Neuron (in vitro differentiated cells): ENCODE measurements at regions not wholly inside any gene's neighbourhood (a gene's known extent, or its start where the extent isn't known, plus 50 kb on each side); places are given as distances from the start of the nearest gene placed in this dataset.
A peak's percentile ranks its signal among the peaks of the same experiment; 100 is the strongest.

Experiments
- H2AFZ ChIP-seq: one replicate; pipeline ENCODE4 v1.6.1; 2013; ENCODE audit warnings: low read depth, mild to moderate bottlenecking, inconsistent platforms, low read length, moderate library complexity
- H3K27me3 ChIP-seq: one replicate; pipeline ENCODE4 v1.6.1; 2013; ENCODE audit warnings: low read length; ENCODE audit not compliant: insufficient read depth
- H3K36me3 ChIP-seq: one replicate; pipeline ENCODE4 v1.6.1; 2013; ENCODE audit warnings: low read length; ENCODE audit not compliant: insufficient read depth
- H3K4me1 ChIP-seq: one replicate; pipeline ENCODE4 v1.6.1; 2013; ENCODE audit warnings: low read length; ENCODE audit not compliant: insufficient read depth
- H3K4me3 ChIP-seq: 2 replicates; pipeline ENCODE4 v1.5.1; 2013; ENCODE audit warnings: mild to moderate bottlenecking, low read length, moderate library complexity
- H3K9me3 ChIP-seq: one replicate; pipeline ENCODE4 v1.6.1; 2013; ENCODE audit warnings: low read length

GRCh38 chr7:124460056-124460450 lies 305.5 kb downstream of the GPR37 start:
- Histone ChIP-seq H3K4me1 (no peaks in the 10 kb centered on the region), H3K9me3 (no peaks in the 10 kb centered on the region), H3K27me3 (no peaks in the 10 kb centered on the region), H3K4me3 (no peak overlapping the region), H3K36me3 (no peaks in the 10 kb centered on the region), H2AFZ (no peak overlapping the region)

- no peaks in the 10 kb centered on the region for H3K27me3 ChIP-seq
- H3K36me3 ChIP-seq: no peaks in the 10 kb centered on the region
- no peaks in the 10 kb centered on the region for H3K4me1 ChIP-seq
- H3K4me3 ChIP-seq: no peak overlapping the region
- no peaks in the 10 kb centered on the region for H3K9me3 ChIP-seq
- no peak overlapping the region for H2AFZ ChIP-seq
These were observed 306.2 kb downstream of the GPR37 start for GRCh38 chr7:124459101-124460055.

- Histone ChIP-seq H3K4me1 (no peaks in the 10 kb centered on the region), H3K9me3 (no peaks in the 10 kb centered on the region), H3K4me3 (no peak overlapping the region), H3K27me3 (no peaks in the 10 kb centered on the region), H3K36me3 (no peaks in the 10 kb centered on the region), H2AFZ (no peak overlapping the region)
These were observed 307.8 kb downstream of the GPR37 start for GRCh38 chr7:124457841-124458240.

- Histone ChIP-seq H3K36me3 (no peaks in the 10 kb centered on the region), H3K9me3 (no peaks in the 10 kb centered on the region), H3K27me3 (no peaks in the 10 kb centered on the region), H2AFZ (no peak overlapping the region), H3K4me1 (no peaks in the 10 kb centered on the region), H3K4me3 (no peak overlapping the region)
These were observed 309.3 kb downstream of the GPR37 start for GRCh38 chr7:124456286-124456685.

- H2AFZ ChIP-seq: no peak overlapping the region
- no peaks in the 10 kb centered on the region for H3K9me3 ChIP-seq
- no peak overlapping the region for H3K4me3 ChIP-seq
- H3K36me3 ChIP-seq: no peaks in the 10 kb centered on the region
- no peaks in the 10 kb centered on the region for H3K27me3 ChIP-seq
- peaks cover 8% of the 10 kb centered on the region for H3K4me1 ChIP-seq
These were observed 313.4 kb downstream of the GPR37 start for GRCh38 chr7:124452186-124452585.

GRCh38 chr7:124449896-124450295 lies 315.7 kb downstream of the GPR37 start:
- Histone ChIP-seq H3K36me3 (no peaks in the 10 kb centered on the region), H2AFZ (no peak overlapping the region), H3K4me3 (no peak overlapping the region), H3K4me1 (peaks cover 11% of the 10 kb centered on the region), H3K9me3 (no peaks in the 10 kb centered on the region), H3K27me3 (no peaks in the 10 kb centered on the region)

GRCh38 chr7:124444696-124445480 lies 320.7 kb downstream of the GPR37 start:
- no peaks in the 10 kb centered on the region for H3K9me3 ChIP-seq
- no peak overlapping the region for H2AFZ ChIP-seq
- peaks cover 8% of the 10 kb centered on the region for H3K4me1 ChIP-seq
- no peaks in the 10 kb centered on the region for H3K27me3 ChIP-seq
- H3K36me3 ChIP-seq: no peaks in the 10 kb centered on the region
- no peak overlapping the region for H3K4me3 ChIP-seq

- H2AFZ ChIP-seq: no peak overlapping the region
- H3K9me3 ChIP-seq: no peaks in the 10 kb centered on the region
- no peaks in the 10 kb centered on the region for H3K27me3 ChIP-seq
- H3K4me1 ChIP-seq: peaks cover 3% of the 10 kb centered on the region
- H3K4me3 ChIP-seq: no peak overlapping the region
- H3K36me3 ChIP-seq: no peaks in the 10 kb centered on the region
These were observed 321.8 kb downstream of the GPR37 start for GRCh38 chr7:124443762-124444161.

- Histone ChIP-seq H3K9me3 (no peaks in the 10 kb centered on the region), H3K4me1 (no peaks in the 10 kb centered on the region), H3K4me3 (no peak overlapping the region), H3K36me3 (no peaks in the 10 kb centered on the region), H3K27me3 (no peaks in the 10 kb centered on the region), H2AFZ (no peak overlapping the region)
These were observed 325.5 kb downstream of the GPR37 start for GRCh38 chr7:124440081-124440480.

GRCh38 chr7:124432009-124432578 lies 333.5 kb downstream of the GPR37 start:
- H3K4me3 ChIP-seq: no peak overlapping the region

GRCh38 chr7:124429923-124430322 lies 335.7 kb downstream of the GPR37 start:
- no peaks in the 10 kb centered on the region for H3K27me3 ChIP-seq
- H3K4me1 ChIP-seq: no peaks in the 10 kb centered on the region
- H3K9me3 ChIP-seq: no peaks in the 10 kb centered on the region
- H3K36me3 ChIP-seq: no peaks in the 10 kb centered on the region
- H2AFZ ChIP-seq: no peak overlapping the region
- H3K4me3 ChIP-seq: no peak overlapping the region

More at GRCh38 chr7:124432009-124432578, 333.5 kb downstream of the GPR37 start:
- H3K4me1 ChIP-seq: no peaks in the 10 kb centered on the region
- H3K27me3 ChIP-seq: no peaks in the 10 kb centered on the region
- no peaks in the 10 kb centered on the region for H3K36me3 ChIP-seq
- H3K9me3 ChIP-seq: no peaks in the 10 kb centered on the region
- no peak overlapping the region for H2AFZ ChIP-seq

GRCh38 chr7:124428781-124429180 lies 336.8 kb downstream of the GPR37 start:
- Histone ChIP-seq H3K27me3 (no peaks in the 10 kb centered on the region), H3K9me3 (no peaks in the 10 kb centered on the region), H3K4me3 (no peak overlapping the region), H3K4me1 (no peaks in the 10 kb centered on the region), H3K36me3 (no peaks in the 10 kb centered on the region), H2AFZ (no peak overlapping the region)

GRCh38 chr7:124426621-124427020 lies 339.0 kb downstream of the GPR37 start:
- Histone ChIP-seq H3K27me3 (no peaks in the 10 kb centered on the region), H3K4me1 (no peaks in the 10 kb centered on the region), H3K9me3 (no peaks in the 10 kb centered on the region), H3K4me3 (no peak overlapping the region), H2AFZ (peak overlapping the region; percentile 16), H3K36me3 (no peaks in the 10 kb centered on the region)
